T-cell (primary cell): ENCODE measurements at regions not wholly inside any gene's neighbourhood (a gene's known extent, or its start where the extent isn't known, plus 50 kb on each side); places are given as distances from the start of the nearest gene placed in this dataset.

ENCODE experiments used
- ATAC-seq, 4 experiments: fragments of 200-7000 bp in 3 of 4; fragments of 150-1000 bp in 1 of 4; cut with Tn5 transposase; replicated peaks in 1 of 4; 1 replicate in 3 of 4; 2 replicates in 1 of 4; pipeline ENCODE4 v1.10.0; 2021; ENCODE audit warnings: moderate library complexity in 3 of 4, mild to moderate bottlenecking in 2 of 4, moderate number of reproducible peaks in 1 of 4
- CTCF ChIA-PET, 2 donors: fragments of 300-600 bp; sonication (Branson Sonifier 250); formaldehyde crosslinking; loops; one replicate each; lab custom pipeline; 2022; ENCODE audit warnings: antibody characterized with exemption in 2 of 2; lab: Charles Lee
- POLR2A ChIA-PET, 2 donors: fragments of 300-600 bp; sonication (Branson Sonifier 250); formaldehyde crosslinking; loops; one replicate each; lab custom pipeline; 2022; ENCODE audit warnings: antibody characterized with exemption in 2 of 2; lab: Charles Lee
- DNase-seq, 35 experiments: peaks; one replicate each; pipeline versions ENCODE4 v3.0.0 to v3.0.0-alpha.2; 2013 to 2023
- H3K27ac ChIP-seq: one replicate; pipeline ENCODE4 v1.5.1; 2013; ENCODE audit warnings: low read length
- H3K27me3 ChIP-seq, 2 experiments: replicated peaks in 1 of 2; 1 replicate in 1 of 2; 2 replicates in 1 of 2; pipeline versions ENCODE4 v1.6.1 to v1.7.0; 2013; ENCODE audit warnings: low read length in 1 of 2, mixed read lengths in 1 of 2; ENCODE audit not compliant: control insufficient read depth in 2 of 2, insufficient read depth in 2 of 2; ENCODE audit errors: extremely low read depth in 1 of 2
- H3K36me3 ChIP-seq, 2 donors: 1 replicate in 1 of 2; 2 replicates in 1 of 2; pipeline versions ENCODE4 v1.6.1 to v1.7.0; 2013; ENCODE audit warnings: low read length in 1 of 2; ENCODE audit not compliant: control insufficient read depth in 2 of 2, insufficient read depth in 1 of 2; ENCODE audit errors: extremely low read depth in 1 of 2
- H3K4me1 ChIP-seq, 2 experiments: 1 replicate in 1 of 2; 2 replicates in 1 of 2; pipeline versions ENCODE4 v1.6.1 to v1.7.0; 2013; ENCODE audit warnings: low read length in 2 of 2, mixed read lengths in 1 of 2; ENCODE audit not compliant: insufficient read depth in 2 of 2, control insufficient read depth in 1 of 2; ENCODE audit errors: extremely low read depth in 1 of 2
- H3K4me3 ChIP-seq, 2 donors: 1 replicate in 1 of 2; 2 replicates in 1 of 2; pipeline versions ENCODE4 v1.5.1 to v1.7.0; 2013; ENCODE audit warnings: mild to moderate bottlenecking in 2 of 2, low read length in 1 of 2, moderate library complexity in 1 of 2; ENCODE audit not compliant: control insufficient read depth in 1 of 2; ENCODE audit errors: extremely low read depth in 1 of 2
- H3K9me3 ChIP-seq: 2 replicates; pipeline ENCODE4 v1.7.0; 2013
- H3K27ac Mint-ChIP-seq, 2 donors: one replicate each; pipeline ENCODE4 v1.8.0; 2020 to 2021; ENCODE audit warnings: mild to moderate bottlenecking in 2 of 2, mixed read lengths in 2 of 2
- H3K27me3 Mint-ChIP-seq, 2 donors: one replicate each; pipeline ENCODE4 v1.8.0; 2021 to 2022; ENCODE audit warnings: mixed read lengths in 2 of 2
- H3K36me3 Mint-ChIP-seq: one replicate; pipeline ENCODE4 v1.8.0; 2021; ENCODE audit warnings: mixed read lengths
- H3K4me1 Mint-ChIP-seq, 3 donors: one replicate each; pipeline ENCODE4 v1.8.0; 2020 to 2022; ENCODE audit warnings: mixed read lengths in 3 of 3, mild to moderate bottlenecking in 1 of 3
- H3K4me3 Mint-ChIP-seq, 3 donors: one replicate each; pipeline ENCODE4 v1.8.0; 2020 to 2022; ENCODE audit warnings: mild to moderate bottlenecking in 3 of 3, mixed read lengths in 3 of 3, moderate library complexity in 3 of 3
- H3K9me3 Mint-ChIP-seq, 3 donors: one replicate each; pipeline ENCODE4 v1.8.0; 2020 to 2022; ENCODE audit warnings: mixed read lengths in 3 of 3
- WGBS: methylation state at CpG from one replicate; pipeline ENCODE4 v1.1.5; 2013; ENCODE audit warnings: missing lambda C conversion rate; ENCODE audit not compliant: insufficient coverage; 5-methylcytosine and 5-hydroxymethylcytosine counted together

- Histone ChIP-seq H3K27me3 (no peaks in the 10 kb centered on the region), H3K4me3 (no peak overlapping the region), H3K9me3 (no peaks in the 10 kb centered on the region), H3K27ac (no peak overlapping the region), H3K4me1 (no peaks in the 10 kb centered on the region), H3K36me3 (no peaks in the 10 kb centered on the region)
- Mint-ChIP-seq H3K27me3 (no peaks in the 10 kb centered on the region), H3K4me1 (no peaks in the 10 kb centered on the region), H3K4me3 (no peak overlapping the region), H3K36me3 (no peaks in the 10 kb centered on the region), H3K27ac (no peak overlapping the region), H3K9me3 (peaks cover 0 to 11% (median 3%) of the 10 kb centered on the region in 3 donors)
- ATAC-seq (no peak), DNase-seq (no peak)
- ChIA-PET CTCF (no interaction called here), POLR2A (no interaction called here)
- WGBS = no CpG with 5 or more reads among the region's 1 CpG
Observed at GRCh38 chr21:24259241-24259640, 1348.0 kb downstream of the MRPL39 start.

GRCh38 chr21:24255591-24255990, 1351.7 kb downstream of the MRPL39 start:
- Histone ChIP-seq H3K36me3 (no peaks in the 10 kb centered on the region), H3K9me3 (no peaks in the 10 kb centered on the region), H3K27ac (no peak overlapping the region), H3K4me1 (no peaks in the 10 kb centered on the region), H3K27me3 (no peaks in the 10 kb centered on the region), H3K4me3 (no peak overlapping the region)
- Mint-ChIP-seq H3K27me3 (no peaks in the 10 kb centered on the region), H3K4me1 (no peaks in the 10 kb centered on the region), H3K9me3 (peaks cover 0 to 10% (median 0%) of the 10 kb centered on the region in 3 donors), H3K4me3 (no peak overlapping the region), H3K36me3 (no peaks in the 10 kb centered on the region), H3K27ac (no peak overlapping the region)
- no CpG with 5 or more reads among the region's 3 CpGs for WGBS
- CTCF ChIA-PET = no interaction called here
- DNase-seq (no peak), ATAC-seq (no peak)
- POLR2A ChIA-PET = no interaction called here

GRCh38 chr21:24225431-24225830, 1381.8 kb downstream of the MRPL39 start:
- no peaks in the 10 kb centered on the region for H3K36me3 Mint-ChIP-seq
- no peak for DNase-seq
- POLR2A ChIA-PET = no interaction called here
- Histone ChIP-seq H3K4me1 (no peaks in the 10 kb centered on the region), H3K36me3 (no peaks in the 10 kb centered on the region), H3K27ac (no peak overlapping the region), H3K4me3 (no peak overlapping the region), H3K27me3 (no peaks in the 10 kb centered on the region), H3K9me3 (no peaks in the 10 kb centered on the region)
- ATAC-seq = no peak
- H3K4me1 Mint-ChIP-seq = no peaks in the 10 kb centered on the region
- CTCF ChIA-PET = no interaction called here
- H3K27me3 Mint-ChIP-seq = no peaks in the 10 kb centered on the region
- no peak overlapping the region for H3K4me3 Mint-ChIP-seq
- no CpG with 5 or more reads among the region's 1 CpG for WGBS
- H3K9me3 Mint-ChIP-seq = peaks cover 0 to 20% (median 6%) of the 10 kb centered on the region in 3 donors
- no peak overlapping the region for H3K27ac Mint-ChIP-seq

GRCh38 chr21:24224422-24224821, 1382.9 kb downstream of the MRPL39 start:
- H3K4me1 Mint-ChIP-seq = no peaks in the 10 kb centered on the region
- H3K36me3 Mint-ChIP-seq = no peaks in the 10 kb centered on the region
- peaks cover 0 to 20% (median 6%) of the 10 kb centered on the region in 3 donors for H3K9me3 Mint-ChIP-seq
- no peaks in the 10 kb centered on the region for H3K27me3 ChIP-seq
- DNase-seq (no peak), ATAC-seq (no peak)
- no peak overlapping the region for H3K27ac Mint-ChIP-seq
- H3K4me1 ChIP-seq = no peaks in the 10 kb centered on the region
- 75% methylated on average over 4 of the region's 4 CpGs for whole genome bisulfite sequencing
- POLR2A ChIA-PET = no interaction called here
- H3K27me3 Mint-ChIP-seq = no peaks in the 10 kb centered on the region
- H3K36me3 ChIP-seq = no peaks in the 10 kb centered on the region
- H3K27ac ChIP-seq = no peak overlapping the region
- CTCF ChIA-PET = no interaction called here
- no peaks in the 10 kb centered on the region for H3K9me3 ChIP-seq
- H3K4me3 ChIP-seq = no peak overlapping the region
- no peak overlapping the region for H3K4me3 Mint-ChIP-seq

- no peak overlapping the region for H3K27ac ChIP-seq
- Mint-ChIP-seq H3K4me1 (no peaks in the 10 kb centered on the region), H3K4me3 (no peak overlapping the region), H3K27me3 (no peaks in the 10 kb centered on the region), H3K36me3 (no peaks in the 10 kb centered on the region), H3K9me3 (peaks cover 0 to 20% (median 6%) of the 10 kb centered on the region in 3 donors), H3K27ac (no peak overlapping the region)
- 75% methylated on average over 2 of the region's 2 CpGs for WGBS
- H3K27me3 ChIP-seq = no peaks in the 10 kb centered on the region
- no peak for DNase-seq
- no peaks in the 10 kb centered on the region for H3K4me1 ChIP-seq
- POLR2A ChIA-PET = no interaction called here
- no peak overlapping the region for H3K4me3 ChIP-seq
- no peak for ATAC-seq
- no peaks in the 10 kb centered on the region for H3K36me3 ChIP-seq
- CTCF ChIA-PET = no interaction called here
- H3K9me3 ChIP-seq = no peaks in the 10 kb centered on the region
Observed at GRCh38 chr21:24223624-24224023, 1383.7 kb downstream of the MRPL39 start.

- H3K4me3 Mint-ChIP-seq = no peak overlapping the region
- H3K4me1 ChIP-seq = no peaks in the 10 kb centered on the region
- ATAC-seq (no peak), DNase-seq (no peak)
- H3K27ac ChIP-seq = no peak overlapping the region
- no peaks in the 10 kb centered on the region for H3K9me3 ChIP-seq
- no peak overlapping the region for H3K27ac Mint-ChIP-seq
- CTCF ChIA-PET = no interaction called here
- H3K27me3 ChIP-seq = no peaks in the 10 kb centered on the region
- no peaks in the 10 kb centered on the region for H3K4me1 Mint-ChIP-seq
- H3K36me3 Mint-ChIP-seq = no peaks in the 10 kb centered on the region
- peaks cover 0 to 3% of the 10 kb centered on the region in 2 donors for H3K27me3 Mint-ChIP-seq
- no CpG with 5 or more reads among the region's 3 CpGs for WGBS
- H3K9me3 Mint-ChIP-seq = peaks cover 0 to 16% (median 6%) of the 10 kb centered on the region in 3 donors
- POLR2A ChIA-PET = interaction anchor here in 1 of 2 donors (0.7 kb wide), 1 partner anchor 27 kb away, joined by 4 read pairs; no protein-coding TSS in a partner anchor
- no peak overlapping the region for H3K4me3 ChIP-seq
- no peaks in the 10 kb centered on the region for H3K36me3 ChIP-seq
Observed at GRCh38 chr21:24222676-24223075, 1384.6 kb downstream of the MRPL39 start.

GRCh38 chr21:24220446-24220845, 1386.8 kb downstream of the MRPL39 start:
- CTCF ChIA-PET = no interaction called here
- WGBS = no CpG with 5 or more reads among the region's 2 CpGs
- no peaks in the 10 kb centered on the region for H3K4me1 ChIP-seq
- Mint-ChIP-seq H3K4me1 (no peaks in the 10 kb centered on the region), H3K4me3 (no peak overlapping the region), H3K27ac (no peak overlapping the region), H3K9me3 (peaks cover 0 to 6% (median 6%) of the 10 kb centered on the region in 3 donors), H3K36me3 (no peaks in the 10 kb centered on the region), H3K27me3 (peaks cover 0 to 7% of the 10 kb centered on the region in 2 donors)
- no peak overlapping the region for H3K27ac ChIP-seq
- no peak for ATAC-seq
- H3K4me3 ChIP-seq = no peak overlapping the region
- H3K9me3 ChIP-seq = no peaks in the 10 kb centered on the region
- POLR2A ChIA-PET = no interaction called here
- H3K36me3 ChIP-seq = no peaks in the 10 kb centered on the region
- no peaks in the 10 kb centered on the region for H3K27me3 ChIP-seq
- no peak for DNase-seq
